ENCODE measurements at regions not wholly inside any gene's neighbourhood (a gene's known extent, or its start where the extent isn't known, plus 50 kb on each side); places are given as distances from the start of the nearest gene placed in this dataset.

GRCh38 chr5:67686746-67687145 lies 490.1 kb upstream of the CD180 start:
- no peak for DNase-seq (ENCODE audit: low spot score)

GRCh38 chr5:67681703-67682102 lies 485.1 kb upstream of the CD180 start:
- DNase-seq (ENCODE audit: low spot score), result no peak

- DNase-seq (ENCODE audit: low spot score), result no peak
These were observed 483.5 kb upstream of the CD180 start for GRCh38 chr5:67680099-67680498.

- DNase-seq (ENCODE audit: low spot score), result no peak
These were observed 482.7 kb upstream of the CD180 start for GRCh38 chr5:67679184-67679841.

GRCh38 chr5:67678594-67678993 lies 482.0 kb upstream of the CD180 start:
- no peak for DNase-seq (ENCODE audit: low spot score)

- DNase-seq (ENCODE audit: low spot score), result no peak
These were observed 480.9 kb upstream of the CD180 start for GRCh38 chr5:67677422-67677970.

GRCh38 chr5:67676863-67677262 lies 480.3 kb upstream of the CD180 start:
- no peak for DNase-seq (ENCODE audit: low spot score)

GRCh38 chr5:67674159-67674655 lies 477.6 kb upstream of the CD180 start:
- no peak for DNase-seq (ENCODE audit: low spot score)

GRCh38 chr5:67673618-67674017 lies 477.0 kb upstream of the CD180 start:
- no peak for DNase-seq (ENCODE audit: low spot score)

- DNase-seq (ENCODE audit: low spot score), result no peak
These were observed 476.6 kb upstream of the CD180 start for GRCh38 chr5:67673180-67673579.

GRCh38 chr5:67672636-67673035 lies 476.0 kb upstream of the CD180 start:
- no peak for DNase-seq (ENCODE audit: low spot score)

- no peak for DNase-seq (ENCODE audit: low spot score)
These were observed 473.3 kb upstream of the CD180 start for GRCh38 chr5:67669916-67670315.

- no peak for DNase-seq (ENCODE audit: low spot score)
These were observed 463.6 kb upstream of the CD180 start for GRCh38 chr5:67660149-67660548.

GRCh38 chr5:67659288-67659687 lies 462.7 kb upstream of the CD180 start:
- DNase-seq (ENCODE audit: low spot score), result no peak

- no peak for DNase-seq (ENCODE audit: low spot score)
These were observed 460.5 kb upstream of the CD180 start for GRCh38 chr5:67657055-67657454.

- no peak for DNase-seq (ENCODE audit: low spot score)
These were observed 455.6 kb upstream of the CD180 start for GRCh38 chr5:67652201-67652600.

GRCh38 chr5:67651180-67651579 lies 454.6 kb upstream of the CD180 start:
- DNase-seq (ENCODE audit: low spot score), result no peak

- DNase-seq (ENCODE audit: low spot score), result no peak
These were observed 451.6 kb upstream of the CD180 start for GRCh38 chr5:67648201-67648671.

GRCh38 chr5:67647772-67648171 lies 451.2 kb upstream of the CD180 start:
- DNase-seq (ENCODE audit: low spot score), result no peak

- no peak for DNase-seq (ENCODE audit: low spot score)
These were observed 447.8 kb upstream of the CD180 start for GRCh38 chr5:67644221-67644920.

GRCh38 chr5:67643536-67643935 lies 446.9 kb upstream of the CD180 start:
- DNase-seq (ENCODE audit: low spot score), result no peak

GRCh38 chr5:67639976-67640375 lies 443.4 kb upstream of the CD180 start:
- DNase-seq (ENCODE audit: low spot score), result no peak

- DNase-seq (ENCODE audit: low spot score), result no peak
These were observed 442.7 kb upstream of the CD180 start for GRCh38 chr5:67639313-67639712.

All from globus pallidus (tissue), 1 donor.